ENCODE measurements at regions not wholly inside any gene's neighbourhood (a gene's known extent, or its start where the extent isn't known, plus 50 kb on each side); places are given as distances from the start of the nearest gene placed in this dataset.

GRCh38 chr9:134487066-134487710, 154.4 kb upstream of the COL5A1 start:
- no peak overlapping the region for H3K4me3 ChIP-seq (ENCODE audit: control insufficient read depth, low read depth, low read length)
- no peak for DNase-seq (ENCODE audit: low read depth)
- no peak for TF ChIP-seq CTCF (conservative IDR thresholded peaks at IDR 0.05; ENCODE audit: control insufficient read depth, insufficient read depth, low read depth, low read length)

- DNase-seq (ENCODE audit: low read depth), result peak; percentile 12
- no peak for TF ChIP-seq CTCF (conservative IDR thresholded peaks at IDR 0.05; ENCODE audit: control insufficient read depth, insufficient read depth, low read depth, low read length)
- H3K4me3 ChIP-seq (ENCODE audit: control insufficient read depth, low read depth, low read length), result no peak overlapping the region
These were observed 153.0 kb upstream of the COL5A1 start for GRCh38 chr9:134488331-134489280.

- no peak overlapping the region for H3K4me3 ChIP-seq (ENCODE audit: control insufficient read depth, low read depth, low read length)
- no peak for TF ChIP-seq CTCF (conservative IDR thresholded peaks at IDR 0.05; ENCODE audit: control insufficient read depth, insufficient read depth, low read depth, low read length)
- no peak for DNase-seq (ENCODE audit: low read depth)
These were observed 151.8 kb upstream of the COL5A1 start for GRCh38 chr9:134489621-134490408.

GRCh38 chr9:134490446-134490845, 151.2 kb upstream of the COL5A1 start:
- DNase-seq (ENCODE audit: low read depth), result no peak
- H3K4me3 ChIP-seq (ENCODE audit: control insufficient read depth, low read depth, low read length), result no peak overlapping the region
- TF ChIP-seq CTCF (conservative IDR thresholded peaks at IDR 0.05; ENCODE audit: control insufficient read depth, insufficient read depth, low read depth, low read length), result no peak

GRCh38 chr9:134491196-134491835, 150.3 kb upstream of the COL5A1 start:
- no peak for DNase-seq (ENCODE audit: low read depth)
- TF ChIP-seq CTCF (conservative IDR thresholded peaks at IDR 0.05; ENCODE audit: control insufficient read depth, insufficient read depth, low read depth, low read length), result no peak

GRCh38 chr9:134491856-134492255, 149.7 kb upstream of the COL5A1 start:
- TF ChIP-seq CTCF (conservative IDR thresholded peaks at IDR 0.05; ENCODE audit: control insufficient read depth, insufficient read depth, low read depth, low read length), result no peak
- H3K4me3 ChIP-seq (ENCODE audit: control insufficient read depth, low read depth, low read length), result no peak overlapping the region
- DNase-seq (ENCODE audit: low read depth), result no peak

More at GRCh38 chr9:134491196-134491835, 150.3 kb upstream of the COL5A1 start:
- no peak overlapping the region for H3K4me3 ChIP-seq (ENCODE audit: control insufficient read depth, low read depth, low read length)

Data from fibroblast of mammary gland (primary cell).